ENCODE measurements at regions not wholly inside any gene's neighbourhood (a gene's known extent, or its start where the extent isn't known, plus 50 kb on each side); places are given as distances from the start of the nearest gene placed in this dataset.

DNA sequence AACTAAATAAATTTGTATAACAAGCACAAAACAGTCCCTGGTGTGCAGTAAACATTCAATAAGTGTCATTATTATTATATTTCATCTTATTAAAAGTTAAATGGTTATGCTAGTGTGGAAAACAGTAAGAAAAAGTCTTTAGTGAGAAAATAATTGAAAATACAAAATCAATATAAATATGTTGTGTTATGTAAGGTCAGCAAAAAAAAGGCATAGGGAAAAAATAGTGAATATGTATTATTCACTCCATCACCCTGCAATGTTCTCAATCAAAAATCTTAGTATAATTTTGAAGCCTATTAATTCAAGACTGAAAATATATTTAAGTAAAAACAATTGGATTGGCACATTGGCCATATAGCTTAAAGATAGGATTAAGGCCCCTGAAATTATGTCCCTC lies 63.3 kb upstream of the KCNMB2 start:
- TF ChIP-seq EP300 (IDR thresholded peaks at IDR 0.05): no peak
- TF ChIP-seq CTCF (IDR thresholded peaks at IDR 0.05): no peak
